ENCODE measurements at regions not wholly inside any gene's neighbourhood (a gene's known extent, or its start where the extent isn't known, plus 50 kb on each side); places are given as distances from the start of the nearest gene placed in this dataset.

GRCh38 chr10:37680716-37681616 lies 176.4 kb downstream of the ZNF248 start:
- H2BK120ac ChIP-seq (ENCODE audit: low read depth, low read length, poor library complexity, severe bottlenecking): no peak overlapping the region
- H4K20me1 ChIP-seq (ENCODE audit: control insufficient read depth, insufficient read depth, insufficient read length): no peaks in the 10 kb centered on the region
- no peak for TF ChIP-seq CTCF (conservative IDR thresholded peaks at IDR 0.05)
- H2BK5ac ChIP-seq (ENCODE audit: insufficient read length, low read length): no peak overlapping the region
- peaks cover 51% of the 10 kb centered on the region for H3K9me3 ChIP-seq (ENCODE audit: control insufficient read depth, low read depth, low read length)
- H2BK15ac ChIP-seq (ENCODE audit: low read depth, low read length): no peak overlapping the region; the same call in 1 of the 2 replicates
- Mint-ChIP-seq H3K36me3 (ENCODE audit: insufficient read depth in 1 of 3, low read depth in 3 of 3) (peaks cover 21 to 30% (median 24%) of the 10 kb centered on the region in 3 experiments; a peak in 6 of 7 replicates), H3K9me3 (peaks cover 91 to 95% of the 10 kb centered on the region in 2 experiments), H3K4me1 (no peaks in the 10 kb centered on the region), H3K27ac (no peak overlapping the region), H3K4me3 (no peak overlapping the region), H3K27me3 (ENCODE audit: low read depth) (no peaks in the 10 kb centered on the region; the same call in 1 of the 2 replicates)
- H3K9ac ChIP-seq (ENCODE audit: extremely low read depth, insufficient read length, low read length): no peak overlapping the region
- no peak overlapping the region for H3K14ac ChIP-seq (ENCODE audit: insufficient read depth, low read length)
- H3K4me2 ChIP-seq (ENCODE audit: insufficient read depth, insufficient read length, low read length): no peak overlapping the region
- DNase-seq: no peak
- no peaks in the 10 kb centered on the region for H3K23me2 ChIP-seq (ENCODE audit: insufficient read length, low read depth, low read length, poor library complexity, severe bottlenecking)
- H3K23ac ChIP-seq (ENCODE audit: insufficient read length, low read depth, low read length): no peak overlapping the region
- H3K27ac ChIP-seq (ENCODE audit: insufficient read length, low read depth, low read length): no peak overlapping the region
- H2AK5ac ChIP-seq (ENCODE audit: insufficient read length, low read length): no peak overlapping the region
- no peak overlapping the region for H3K18ac ChIP-seq (ENCODE audit: insufficient read length, low read depth, low read length)
- H4K91ac ChIP-seq (ENCODE audit: insufficient read length, low read depth, low read length): no peak overlapping the region
- H3K27me3 ChIP-seq (ENCODE audit: insufficient read depth, low read length): no peaks in the 10 kb centered on the region
- H3K4ac ChIP-seq (ENCODE audit: low read depth, low read length): no peak overlapping the region
- no peak overlapping the region for H2BK12ac ChIP-seq (ENCODE audit: insufficient read length, low read depth, low read length)
- no CpG with 5 or more reads among the region's 52 CpGs for WGBS (ENCODE audit: extremely low coverage, insufficient read length, low lambda C conversion rate)
- H4K5ac ChIP-seq (ENCODE audit: insufficient read length, low read depth, low read length): no peak overlapping the region
- H3T11ph ChIP-seq (ENCODE audit: low read length): no peak overlapping the region
- no peak overlapping the region for H4K8ac ChIP-seq (replicated peaks; ENCODE audit: insufficient read length, low read depth, low read length)
- H3K56ac ChIP-seq (ENCODE audit: insufficient read length, low read depth, low read length): no peak overlapping the region
- H3K4me1 ChIP-seq (ENCODE audit: insufficient read depth, low read length): no peaks in the 10 kb centered on the region; the same call in 1 of the 2 replicates
- no peaks in the 10 kb centered on the region for H3K79me2 ChIP-seq (ENCODE audit: insufficient read depth, low read length)
- no peak overlapping the region for H2BK20ac ChIP-seq (ENCODE audit: low read depth, low read length, poor library complexity, severe bottlenecking)
- no peaks in the 10 kb centered on the region for H3K79me1 ChIP-seq (ENCODE audit: insufficient read depth, low read depth, low read length, poor library complexity, severe bottlenecking)
- no peak overlapping the region for H2AFZ ChIP-seq (ENCODE audit: low read length)

Data from H9 (cell line).